Hindlimb muscle (tissue), 1 donor: ENCODE measurements at regions not wholly inside any gene's neighbourhood (a gene's known extent, or its start where the extent isn't known, plus 50 kb on each side); places are given as distances from the start of the nearest gene placed in this dataset.
"Not testable (repeated sequence)": the region's sequence is repeated elsewhere in the genome, so short reads cannot be mapped to it uniquely, and the experiment has no call there.

ENCODE experiments used
- DNase-seq: peaks from one replicate; pipeline ENCODE4 v3.0.0-alpha.2; 2013

GRCh38 chr13:68784275-68784674, 1323.4 kb upstream of the ATXN8OS start:
- DNase-seq: no peak

- no peak for DNase-seq
Observed at GRCh38 chr13:68759617-68760016, 1348.0 kb upstream of the ATXN8OS start.

GRCh38 chr13:68749796-68750195, 1357.8 kb upstream of the ATXN8OS start:
- DNase-seq: no peak

- DNase-seq: no peak
Observed at GRCh38 chr13:68748038-68748437, 1359.6 kb upstream of the ATXN8OS start.

GRCh38 chr13:68745502-68745901, 1362.1 kb upstream of the ATXN8OS start:
- DNase-seq: no peak

- no peak for DNase-seq
Observed at GRCh38 chr13:68736961-68737360, 1370.7 kb upstream of the ATXN8OS start.

- DNase-seq: no peak
Observed at GRCh38 chr13:68727798-68728197, 1379.8 kb upstream of the ATXN8OS start.

GRCh38 chr13:68727165-68727564, 1380.5 kb upstream of the ATXN8OS start:
- no peak for DNase-seq

GRCh38 chr13:68719815-68720214, 1387.8 kb upstream of the ATXN8OS start:
- DNase-seq: no peak

- no peak for DNase-seq
Observed at GRCh38 chr13:68715651-68716050, 1392.0 kb upstream of the ATXN8OS start.

- DNase-seq: no peak
Observed at GRCh38 chr13:68714292-68714691, 1393.3 kb upstream of the ATXN8OS start.

- DNase-seq: no peak
Observed at GRCh38 chr13:68713394-68713793, 1394.2 kb upstream of the ATXN8OS start.

- no peak for DNase-seq
Observed at GRCh38 chr13:68708336-68708908, 1399.2 kb upstream of the ATXN8OS start.

GRCh38 chr13:68706044-68706443, 1401.6 kb upstream of the ATXN8OS start:
- DNase-seq: not testable (repeated sequence)

- no peak for DNase-seq
Observed at GRCh38 chr13:68697551-68697950, 1410.1 kb upstream of the ATXN8OS start.

GRCh38 chr13:68696907-68697306, 1410.7 kb upstream of the ATXN8OS start:
- DNase-seq: no peak

- DNase-seq: no peak
Observed at GRCh38 chr13:68692049-68692448, 1415.6 kb upstream of the ATXN8OS start.

GRCh38 chr13:68690567-68690966, 1417.1 kb upstream of the ATXN8OS start:
- no peak for DNase-seq

GRCh38 chr13:68676513-68677115, 1431.0 kb upstream of the ATXN8OS start:
- DNase-seq: no peak

GRCh38 chr13:68675209-68675608, 1432.4 kb upstream of the ATXN8OS start:
- no peak for DNase-seq

GRCh38 chr13:68667863-68668262, 1437.7 kb upstream of the PCDH9 start:
- no peak for DNase-seq

GRCh38 chr13:68666774-68667397, 1436.8 kb upstream of the PCDH9 start:
- no peak for DNase-seq

- no peak for DNase-seq
Observed at GRCh38 chr13:68645814-68646213, 1415.7 kb upstream of the PCDH9 start.

GRCh38 chr13:68644611-68645010, 1414.5 kb upstream of the PCDH9 start:
- DNase-seq: no peak
